GM06990 (cell line): ENCODE measurements at regions not wholly inside any gene's neighbourhood (a gene's known extent, or its start where the extent isn't known, plus 50 kb on each side); places are given as distances from the start of the nearest gene placed in this dataset.

Experiments used
- DNase-seq: peaks from one replicate; pipeline ENCODE4 v3.0.0-alpha.2; 2011; ENCODE audit not compliant: insufficient read length; ENCODE audit errors: extremely low read depth
- H3K27me3 ChIP-seq: replicated peaks from 2 replicates; pipeline ENCODE4 v1.6.0; 2011; ENCODE audit warnings: low read length; ENCODE audit not compliant: control insufficient read depth, insufficient read depth
- H3K36me3 ChIP-seq: 2 replicates; pipeline ENCODE4 v1.5.1; 2011; ENCODE audit warnings: low read length; ENCODE audit not compliant: control insufficient read depth, insufficient read depth
- H3K4me3 ChIP-seq: replicated peaks from 2 replicates; pipeline ENCODE4 v1.5.1; 2011; ENCODE audit warnings: low read depth, mild to moderate bottlenecking, control low read depth, low read length
- TF ChIP-seq, protein P1 (sequence below): IDR thresholded peaks from 2 replicates; pipeline ENCODE4 v1.5.1; 2011; ENCODE audit warnings: low read length, control low read depth, mild to moderate bottlenecking, inconsistent platforms; ENCODE audit not compliant: insufficient read depth, poor library complexity, severe bottlenecking

DNA sequence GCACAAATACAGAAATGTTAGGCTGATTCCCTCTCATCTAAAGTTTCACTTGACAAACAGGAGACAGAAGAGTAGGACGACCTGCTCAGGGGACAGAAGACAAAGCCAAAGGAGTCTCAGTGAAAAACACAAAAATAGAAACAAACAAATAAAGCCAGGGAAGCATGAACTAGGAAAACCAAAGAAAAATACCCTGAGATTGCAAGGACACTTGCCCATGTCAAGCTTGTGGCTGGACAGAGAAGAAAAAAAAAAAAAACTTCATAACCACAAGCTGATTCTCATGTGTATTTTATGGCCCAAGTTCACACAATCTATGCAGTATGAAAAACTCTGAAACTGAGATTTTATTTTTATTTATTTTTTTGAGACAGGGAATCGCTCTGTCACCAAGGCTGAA lies 85.6 kb upstream of the BEND6 start:
- H3K27me3 ChIP-seq, result no peaks in the 10 kb centered on the region
- DNase-seq, result no peak
- no peak overlapping the region for H3K4me3 ChIP-seq
- TF ChIP-seq, protein P1, sequence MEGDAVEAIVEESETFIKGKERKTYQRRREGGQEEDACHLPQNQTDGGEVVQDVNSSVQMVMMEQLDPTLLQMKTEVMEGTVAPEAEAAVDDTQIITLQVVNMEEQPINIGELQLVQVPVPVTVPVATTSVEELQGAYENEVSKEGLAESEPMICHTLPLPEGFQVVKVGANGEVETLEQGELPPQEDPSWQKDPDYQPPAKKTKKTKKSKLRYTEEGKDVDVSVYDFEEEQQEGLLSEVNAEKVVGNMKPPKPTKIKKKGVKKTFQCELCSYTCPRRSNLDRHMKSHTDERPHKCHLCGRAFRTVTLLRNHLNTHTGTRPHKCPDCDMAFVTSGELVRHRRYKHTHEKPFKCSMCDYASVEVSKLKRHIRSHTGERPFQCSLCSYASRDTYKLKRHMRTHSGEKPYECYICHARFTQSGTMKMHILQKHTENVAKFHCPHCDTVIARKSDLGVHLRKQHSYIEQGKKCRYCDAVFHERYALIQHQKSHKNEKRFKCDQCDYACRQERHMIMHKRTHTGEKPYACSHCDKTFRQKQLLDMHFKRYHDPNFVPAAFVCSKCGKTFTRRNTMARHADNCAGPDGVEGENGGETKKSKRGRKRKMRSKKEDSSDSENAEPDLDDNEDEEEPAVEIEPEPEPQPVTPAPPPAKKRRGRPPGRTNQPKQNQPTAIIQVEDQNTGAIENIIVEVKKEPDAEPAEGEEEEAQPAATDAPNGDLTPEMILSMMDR, result no peak
- H3K36me3 ChIP-seq, result no peaks in the 10 kb centered on the region

GRCh38 chr6:56868687-56869086 lies 86.2 kb upstream of the BEND6 start:
- Histone ChIP-seq H3K4me3 (no peak overlapping the region), H3K36me3 (no peaks in the 10 kb centered on the region), H3K27me3 (no peaks in the 10 kb centered on the region)
- no peak for DNase-seq
- TF ChIP-seq, protein P1, result no peak

DNA sequence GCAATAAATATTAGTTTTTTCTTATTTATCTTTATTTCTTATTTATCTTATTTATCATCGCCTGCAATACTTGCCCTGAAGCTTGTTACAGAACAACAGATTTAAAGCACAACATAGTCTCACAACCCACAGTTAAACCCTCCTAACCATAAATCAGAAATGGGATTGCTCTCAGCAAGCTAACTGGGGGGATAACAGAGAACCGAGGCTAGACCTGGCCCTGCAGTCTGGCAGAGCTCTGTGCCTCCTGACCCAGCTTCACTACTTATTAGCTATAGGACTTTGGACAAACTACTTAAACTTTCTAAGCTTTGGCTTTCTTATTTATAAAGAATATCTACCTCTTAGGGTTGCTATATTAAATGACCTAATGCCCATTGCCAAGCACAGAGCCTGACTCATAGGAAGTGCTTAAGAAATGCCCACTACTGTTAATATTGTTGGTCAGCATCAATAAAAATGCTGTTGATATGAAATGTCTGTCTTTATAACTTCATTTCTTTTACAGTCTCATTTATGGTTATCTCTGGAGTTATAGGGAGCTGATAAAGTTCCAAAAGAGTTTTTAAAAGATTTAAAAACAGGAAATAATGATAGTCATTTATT lies 87.9 kb upstream of the BEND6 start:
- Histone ChIP-seq H3K4me3 (no peak overlapping the region), H3K27me3 (no peaks in the 10 kb centered on the region), H3K36me3 (no peaks in the 10 kb centered on the region)
- TF ChIP-seq, protein P1, result no peak
- DNase-seq, result no peak

GRCh38 chr6:56865081-56865875 lies 89.6 kb upstream of the BEND6 start:
- Histone ChIP-seq H3K27me3 (no peaks in the 10 kb centered on the region), H3K36me3 (no peaks in the 10 kb centered on the region), H3K4me3 (no peak overlapping the region)
- TF ChIP-seq, protein P1, result no peak
- no peak for DNase-seq

GRCh38 chr6:56864171-56864616 lies 90.7 kb upstream of the BEND6 start:
- TF ChIP-seq, protein P1, result no peak
- H3K27me3 ChIP-seq, result no peaks in the 10 kb centered on the region
- no peaks in the 10 kb centered on the region for H3K36me3 ChIP-seq
- DNase-seq, result no peak
- H3K4me3 ChIP-seq, result no peak overlapping the region
